ENCODE measurements at regions not wholly inside any gene's neighbourhood (a gene's known extent, or its start where the extent isn't known, plus 50 kb on each side); places are given as distances from the start of the nearest gene placed in this dataset.

DNA sequence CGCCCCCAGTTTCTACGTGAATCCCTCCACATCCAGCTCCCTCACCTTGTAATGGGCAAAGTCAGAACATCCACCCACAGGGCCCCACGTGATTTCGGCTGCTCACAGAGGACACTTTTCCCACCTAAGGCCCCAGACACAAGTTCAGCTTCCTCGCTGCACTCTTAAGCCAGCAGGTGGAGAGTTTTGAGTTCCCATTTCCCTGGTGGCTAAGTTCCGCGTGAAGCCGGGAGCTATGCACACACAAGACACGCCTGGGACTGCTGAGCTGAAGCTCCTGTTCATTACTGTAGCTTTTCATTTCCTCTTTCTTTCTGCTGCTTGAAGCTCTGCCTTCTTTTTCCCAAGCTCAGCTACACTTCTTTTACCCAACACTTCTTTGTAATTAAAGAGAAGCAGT, 273.8 kb downstream of the NPIPA8 start:
- H3K4me3 Mint-ChIP-seq (ENCODE audit: unreplicated experiment): no peak overlapping the region
- H3K36me3 Mint-ChIP-seq (ENCODE audit: unreplicated experiment): no peaks in the 10 kb centered on the region
- no peak for DNase-seq
- TF ChIP-seq, protein P1, sequence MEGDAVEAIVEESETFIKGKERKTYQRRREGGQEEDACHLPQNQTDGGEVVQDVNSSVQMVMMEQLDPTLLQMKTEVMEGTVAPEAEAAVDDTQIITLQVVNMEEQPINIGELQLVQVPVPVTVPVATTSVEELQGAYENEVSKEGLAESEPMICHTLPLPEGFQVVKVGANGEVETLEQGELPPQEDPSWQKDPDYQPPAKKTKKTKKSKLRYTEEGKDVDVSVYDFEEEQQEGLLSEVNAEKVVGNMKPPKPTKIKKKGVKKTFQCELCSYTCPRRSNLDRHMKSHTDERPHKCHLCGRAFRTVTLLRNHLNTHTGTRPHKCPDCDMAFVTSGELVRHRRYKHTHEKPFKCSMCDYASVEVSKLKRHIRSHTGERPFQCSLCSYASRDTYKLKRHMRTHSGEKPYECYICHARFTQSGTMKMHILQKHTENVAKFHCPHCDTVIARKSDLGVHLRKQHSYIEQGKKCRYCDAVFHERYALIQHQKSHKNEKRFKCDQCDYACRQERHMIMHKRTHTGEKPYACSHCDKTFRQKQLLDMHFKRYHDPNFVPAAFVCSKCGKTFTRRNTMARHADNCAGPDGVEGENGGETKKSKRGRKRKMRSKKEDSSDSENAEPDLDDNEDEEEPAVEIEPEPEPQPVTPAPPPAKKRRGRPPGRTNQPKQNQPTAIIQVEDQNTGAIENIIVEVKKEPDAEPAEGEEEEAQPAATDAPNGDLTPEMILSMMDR (IDR thresholded peaks at IDR 0.05; ENCODE audit: partially characterized antibody, unreplicated experiment): no peak
- H3K9me3 Mint-ChIP-seq (ENCODE audit: unreplicated experiment): no peaks in the 10 kb centered on the region
- no peak overlapping the region for H3K27ac Mint-ChIP-seq (ENCODE audit: unreplicated experiment)
- H3K4me1 Mint-ChIP-seq (ENCODE audit: low read depth, unreplicated experiment): no peaks in the 10 kb centered on the region
- H3K27me3 Mint-ChIP-seq (ENCODE audit: unreplicated experiment): no peaks in the 10 kb centered on the region

DNA sequence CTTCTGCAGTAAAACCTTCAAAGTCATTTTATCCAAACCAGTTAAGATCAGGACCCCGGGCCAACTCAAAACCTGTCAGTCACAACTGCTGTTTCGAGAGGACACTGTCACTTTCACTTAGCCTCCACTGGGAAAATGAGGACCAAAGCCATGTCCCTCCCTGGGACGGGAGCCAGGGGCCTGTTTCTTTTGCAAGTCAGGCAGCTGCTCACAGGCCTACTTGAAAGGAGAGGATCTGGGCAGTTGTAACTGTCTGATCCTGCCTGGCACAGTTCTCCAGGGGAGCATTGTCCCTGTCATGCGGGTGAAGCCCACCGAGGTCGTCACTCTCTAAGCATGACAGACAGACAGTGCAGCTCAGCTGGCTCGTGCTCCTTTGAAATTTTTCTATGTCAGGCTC, 276.2 kb downstream of the NPIPA8 start:
- TF ChIP-seq, protein P1 (IDR thresholded peaks at IDR 0.05; ENCODE audit: partially characterized antibody, unreplicated experiment): no peak
- Mint-ChIP-seq H3K4me3 (ENCODE audit: unreplicated experiment) (no peak overlapping the region), H3K4me1 (ENCODE audit: low read depth, unreplicated experiment) (no peaks in the 10 kb centered on the region), H3K27ac (ENCODE audit: unreplicated experiment) (no peak overlapping the region), H3K36me3 (ENCODE audit: unreplicated experiment) (no peaks in the 10 kb centered on the region), H3K9me3 (ENCODE audit: unreplicated experiment) (no peaks in the 10 kb centered on the region), H3K27me3 (ENCODE audit: unreplicated experiment) (no peaks in the 10 kb centered on the region)
- no peak for DNase-seq

DNA sequence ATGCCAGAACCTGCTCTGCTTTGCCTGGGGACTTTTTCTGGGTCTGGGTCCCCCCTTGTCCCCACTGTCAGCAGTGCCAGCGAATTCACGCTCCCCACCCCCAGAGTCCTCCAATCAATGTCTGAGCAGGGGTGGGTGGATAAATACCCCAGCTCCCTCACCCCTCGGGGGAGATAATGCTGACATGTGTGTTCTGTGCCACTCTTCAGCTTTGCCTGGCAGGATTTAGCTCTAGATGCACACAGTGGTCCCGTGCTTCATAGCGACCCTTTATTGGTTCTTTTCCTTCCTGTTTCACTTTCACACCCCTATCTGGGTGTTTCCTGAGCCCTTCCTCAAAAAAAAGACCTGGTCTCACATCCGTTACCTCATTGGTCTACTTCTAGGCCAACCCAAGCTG, 277.0 kb downstream of the NPIPA8 start:
- DNase-seq: no peak
- H3K4me1 Mint-ChIP-seq (ENCODE audit: low read depth, unreplicated experiment): no peaks in the 10 kb centered on the region
- TF ChIP-seq, protein P1 (IDR thresholded peaks at IDR 0.05; ENCODE audit: partially characterized antibody, unreplicated experiment): no peak
- H3K27ac Mint-ChIP-seq (ENCODE audit: unreplicated experiment): no peak overlapping the region
- no peaks in the 10 kb centered on the region for H3K27me3 Mint-ChIP-seq (ENCODE audit: unreplicated experiment)
- no peak overlapping the region for H3K4me3 Mint-ChIP-seq (ENCODE audit: unreplicated experiment)
- H3K36me3 Mint-ChIP-seq (ENCODE audit: unreplicated experiment): no peaks in the 10 kb centered on the region
- no peaks in the 10 kb centered on the region for H3K9me3 Mint-ChIP-seq (ENCODE audit: unreplicated experiment)

DNA sequence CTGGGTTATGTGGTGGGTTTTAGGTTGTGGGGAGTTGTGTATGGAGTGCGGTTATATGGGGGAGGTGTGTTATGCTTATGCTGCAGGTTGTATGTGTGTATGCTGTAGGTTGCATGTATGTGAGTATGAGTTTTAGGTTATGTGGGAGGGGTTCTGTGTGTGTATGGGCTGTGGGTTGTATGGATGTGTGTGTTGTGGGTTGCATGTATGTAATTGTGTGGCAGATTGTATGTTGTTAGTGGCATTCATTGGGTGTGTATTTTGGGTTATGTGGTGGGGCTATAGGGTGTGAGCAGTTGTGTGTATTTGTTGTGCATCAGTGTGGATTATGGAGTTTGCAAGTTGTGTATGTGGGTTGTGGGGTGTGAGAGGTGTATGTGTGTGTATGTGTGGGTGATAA, 277.4 kb downstream of the NPIPA8 start:
- TF ChIP-seq, protein P1 (IDR thresholded peaks at IDR 0.05; ENCODE audit: partially characterized antibody, unreplicated experiment): no peak
- Mint-ChIP-seq H3K9me3 (ENCODE audit: unreplicated experiment) (no peaks in the 10 kb centered on the region), H3K36me3 (ENCODE audit: unreplicated experiment) (no peaks in the 10 kb centered on the region), H3K4me3 (ENCODE audit: unreplicated experiment) (no peak overlapping the region), H3K27me3 (ENCODE audit: unreplicated experiment) (no peaks in the 10 kb centered on the region), H3K27ac (ENCODE audit: unreplicated experiment) (no peak overlapping the region), H3K4me1 (ENCODE audit: low read depth, unreplicated experiment) (no peaks in the 10 kb centered on the region)
- DNase-seq: no peak

DNA sequence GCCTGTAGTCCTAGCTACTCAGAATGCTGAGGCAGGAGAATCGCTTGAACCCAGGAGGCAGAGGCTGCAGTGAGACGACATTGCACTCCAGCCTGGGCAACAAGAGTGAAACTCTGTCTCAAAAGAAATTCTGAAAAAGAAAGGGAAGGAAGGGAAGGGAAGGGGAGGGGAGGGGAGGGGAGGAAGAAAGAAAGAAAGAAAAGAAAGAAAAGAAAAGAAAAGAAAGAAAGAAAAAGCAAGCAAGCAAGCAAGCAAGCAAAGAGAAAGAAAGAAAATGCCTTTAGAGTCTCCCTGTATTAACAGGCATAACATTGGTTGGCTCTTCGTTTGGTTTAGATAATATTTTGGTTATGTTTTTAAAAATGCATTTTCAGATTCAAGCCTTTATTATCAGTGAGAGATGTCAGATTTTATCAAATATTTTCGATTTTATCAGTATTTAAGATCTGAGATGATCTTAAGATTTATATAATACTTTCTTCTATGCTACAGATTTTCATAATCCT, 281.1 kb downstream of the NPIPA8 start:
- Mint-ChIP-seq H3K4me1 (ENCODE audit: low read depth, unreplicated experiment) (no peaks in the 10 kb centered on the region), H3K27ac (ENCODE audit: unreplicated experiment) (no peak overlapping the region), H3K27me3 (ENCODE audit: unreplicated experiment) (no peaks in the 10 kb centered on the region), H3K9me3 (ENCODE audit: unreplicated experiment) (no peaks in the 10 kb centered on the region), H3K4me3 (ENCODE audit: unreplicated experiment) (no peak overlapping the region), H3K36me3 (ENCODE audit: unreplicated experiment) (no peaks in the 10 kb centered on the region)
- DNase-seq: no peak
- TF ChIP-seq, protein P1 (IDR thresholded peaks at IDR 0.05; ENCODE audit: partially characterized antibody, unreplicated experiment): no peak

Data from glutamatergic neuron (in vitro differentiated cells).